SK-N-SH treated with all-trans-retinoic acid at 6 μM for 48 hours (cell line): ENCODE measurements at regions not wholly inside any gene's neighbourhood (a gene's known extent, or its start where the extent isn't known, plus 50 kb on each side); places are given as distances from the start of the nearest gene placed in this dataset.

Experiments
- OSR1 ChIP-seq: fragments of 250-450 bp; sonication (Bioruptor Pico); IDR thresholded peaks from 2 replicates; pipeline ENCODE4 v1.8.0; 2022; ENCODE audit warnings: moderate library complexity, mild to moderate bottlenecking, inconsistent platforms
- PATZ1 ChIP-seq: fragments of 250-450 bp; sonication (Bioruptor Pico); IDR thresholded peaks from 2 replicates; pipeline ENCODE4 v1.8.0; 2020; ENCODE audit warnings: mild to moderate bottlenecking, moderate library complexity, borderline replicate concordance
- PPARA ChIP-seq: fragments of 250-450 bp; sonication (Bioruptor Pico); IDR thresholded peaks from 2 replicates; pipeline ENCODE4 v1.5.0; 2020; ENCODE audit warnings: mild to moderate bottlenecking, borderline replicate concordance
- TOX ChIP-seq: fragments of 250-450 bp; sonication (Bioruptor Pico); IDR thresholded peaks from 2 replicates; pipeline ENCODE4 v1.8.0; 2021; ENCODE audit warnings: mild to moderate bottlenecking, moderate library complexity, borderline replicate concordance
- TSHZ2 ChIP-seq: fragments of 250-450 bp; sonication (Bioruptor Pico); IDR thresholded peaks from 2 replicates; pipeline ENCODE4 v1.5.0; 2020; ENCODE audit warnings: mild to moderate bottlenecking, moderate library complexity
- ZFP3 ChIP-seq: fragments of 250-450 bp; sonication (Bioruptor Pico); IDR thresholded peaks from 2 replicates; pipeline ENCODE4 v1.5.0; 2020; ENCODE audit warnings: mild to moderate bottlenecking, moderate library complexity
- ZFP30 ChIP-seq: fragments of 450-650 bp; formaldehyde crosslinking; IDR thresholded peaks from 2 replicates; pipeline ENCODE4 v1.5.0; 2022; ENCODE audit warnings: mild to moderate bottlenecking, moderate library complexity
- TF ChIP-seq, protein P1 (sequence below): fragments of 250-450 bp; sonication (Bioruptor Pico); IDR thresholded peaks from 2 replicates; pipeline ENCODE4 v1.5.1; 2020; ENCODE audit warnings: low read depth, mild to moderate bottlenecking, moderate library complexity
- TF ChIP-seq, protein P2 (sequence below): fragments of 250-450 bp; sonication (Bioruptor Pico); IDR thresholded peaks from 2 replicates; pipeline ENCODE4 v1.8.0; 2021; ENCODE audit warnings: low read depth, mild to moderate bottlenecking, moderate library complexity, borderline replicate concordance

- TF ChIP-seq ZFP30, result no peak
- no peak for TF ChIP-seq PATZ1
- TF ChIP-seq TSHZ2, result no peak; the same call in none of the 2 replicates
- TF ChIP-seq ZFP3 (CRISPR knock-in tag), result no peak
- TF ChIP-seq, protein P1, sequence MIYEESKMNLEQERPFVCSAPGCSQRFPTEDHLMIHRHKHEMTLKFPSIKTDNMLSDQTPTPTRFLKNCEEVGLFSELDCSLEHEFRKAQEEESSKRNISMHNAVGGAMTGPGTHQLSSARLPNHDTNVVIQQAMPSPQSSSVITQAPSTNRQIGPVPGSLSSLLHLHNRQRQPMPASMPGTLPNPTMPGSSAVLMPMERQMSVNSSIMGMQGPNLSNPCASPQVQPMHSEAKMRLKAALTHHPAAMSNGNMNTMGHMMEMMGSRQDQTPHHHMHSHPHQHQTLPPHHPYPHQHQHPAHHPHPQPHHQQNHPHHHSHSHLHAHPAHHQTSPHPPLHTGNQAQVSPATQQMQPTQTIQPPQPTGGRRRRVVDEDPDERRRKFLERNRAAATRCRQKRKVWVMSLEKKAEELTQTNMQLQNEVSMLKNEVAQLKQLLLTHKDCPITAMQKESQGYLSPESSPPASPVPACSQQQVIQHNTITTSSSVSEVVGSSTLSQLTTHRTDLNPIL, result no peak
- no peak for TF ChIP-seq TOX (CRISPR knock-in tag)
- TF ChIP-seq OSR1 (CRISPR knock-in tag), result no peak
- no peak for TF ChIP-seq PPARA (CRISPR knock-in tag)
- TF ChIP-seq, protein P2, sequence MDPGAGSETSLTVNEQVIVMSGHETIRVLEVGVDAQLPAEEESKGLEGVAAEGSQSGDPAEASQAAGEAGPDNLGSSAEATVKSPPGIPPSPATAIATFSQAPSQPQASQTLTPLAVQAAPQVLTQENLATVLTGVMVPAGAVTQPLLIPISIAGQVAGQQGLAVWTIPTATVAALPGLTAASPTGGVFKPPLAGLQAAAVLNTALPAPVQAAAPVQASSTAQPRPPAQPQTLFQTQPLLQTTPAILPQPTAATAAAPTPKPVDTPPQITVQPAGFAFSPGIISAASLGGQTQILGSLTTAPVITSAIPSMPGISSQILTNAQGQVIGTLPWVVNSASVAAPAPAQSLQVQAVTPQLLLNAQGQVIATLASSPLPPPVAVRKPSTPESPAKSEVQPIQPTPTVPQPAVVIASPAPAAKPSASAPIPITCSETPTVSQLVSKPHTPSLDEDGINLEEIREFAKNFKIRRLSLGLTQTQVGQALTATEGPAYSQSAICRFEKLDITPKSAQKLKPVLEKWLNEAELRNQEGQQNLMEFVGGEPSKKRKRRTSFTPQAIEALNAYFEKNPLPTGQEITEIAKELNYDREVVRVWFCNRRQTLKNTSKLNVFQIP (CRISPR knock-in tag), result no peak
Measured at GRCh38 chr17:54785643-54786268, 114.9 kb upstream of the TOM1L1 start.
